Progenitor cell of endocrine pancreas (in vitro differentiated cells): ENCODE measurements at regions not wholly inside any gene's neighbourhood (a gene's known extent, or its start where the extent isn't known, plus 50 kb on each side); places are given as distances from the start of the nearest gene placed in this dataset.

ENCODE experiments used
- DNase-seq: peaks from one replicate; pipeline ENCODE4 v3.0.0; 2021; ENCODE audit warnings: low spot score; ENCODE audit not compliant: unreplicated experiment
- H3K27ac Mint-ChIP-seq: 2 replicates; pipeline ENCODE4 v1.8.0; 2021; ENCODE audit warnings: mild to moderate bottlenecking, moderate library complexity, mixed read lengths
- H3K27me3 Mint-ChIP-seq: 2 replicates; pipeline ENCODE4 v1.8.0; 2021; ENCODE audit warnings: mixed read lengths
- H3K36me3 Mint-ChIP-seq: 2 replicates; pipeline ENCODE4 v1.8.0; 2022; ENCODE audit warnings: mixed read lengths; ENCODE audit not compliant: insufficient read depth
- H3K4me1 Mint-ChIP-seq: 2 replicates; pipeline ENCODE4 v1.8.0; 2021; ENCODE audit warnings: low read depth, mixed read lengths
- H3K4me3 Mint-ChIP-seq: 2 replicates; pipeline ENCODE4 v1.8.0; 2021; ENCODE audit warnings: low read depth, mild to moderate bottlenecking, moderate library complexity, mixed read lengths
- H3K9me3 Mint-ChIP-seq: 2 replicates; pipeline ENCODE4 v1.8.0; 2021; ENCODE audit warnings: low read depth, mixed read lengths
- TF ChIP-seq, protein P1 (sequence below): fragments of 200-600 bp; sonication (generic); IDR thresholded peaks from one replicate; pipeline ENCODE4 v1.5.0; 2021; ENCODE audit warnings: antibody characterized with exemption, mild to moderate bottlenecking; ENCODE audit not compliant: unreplicated experiment

DNA sequence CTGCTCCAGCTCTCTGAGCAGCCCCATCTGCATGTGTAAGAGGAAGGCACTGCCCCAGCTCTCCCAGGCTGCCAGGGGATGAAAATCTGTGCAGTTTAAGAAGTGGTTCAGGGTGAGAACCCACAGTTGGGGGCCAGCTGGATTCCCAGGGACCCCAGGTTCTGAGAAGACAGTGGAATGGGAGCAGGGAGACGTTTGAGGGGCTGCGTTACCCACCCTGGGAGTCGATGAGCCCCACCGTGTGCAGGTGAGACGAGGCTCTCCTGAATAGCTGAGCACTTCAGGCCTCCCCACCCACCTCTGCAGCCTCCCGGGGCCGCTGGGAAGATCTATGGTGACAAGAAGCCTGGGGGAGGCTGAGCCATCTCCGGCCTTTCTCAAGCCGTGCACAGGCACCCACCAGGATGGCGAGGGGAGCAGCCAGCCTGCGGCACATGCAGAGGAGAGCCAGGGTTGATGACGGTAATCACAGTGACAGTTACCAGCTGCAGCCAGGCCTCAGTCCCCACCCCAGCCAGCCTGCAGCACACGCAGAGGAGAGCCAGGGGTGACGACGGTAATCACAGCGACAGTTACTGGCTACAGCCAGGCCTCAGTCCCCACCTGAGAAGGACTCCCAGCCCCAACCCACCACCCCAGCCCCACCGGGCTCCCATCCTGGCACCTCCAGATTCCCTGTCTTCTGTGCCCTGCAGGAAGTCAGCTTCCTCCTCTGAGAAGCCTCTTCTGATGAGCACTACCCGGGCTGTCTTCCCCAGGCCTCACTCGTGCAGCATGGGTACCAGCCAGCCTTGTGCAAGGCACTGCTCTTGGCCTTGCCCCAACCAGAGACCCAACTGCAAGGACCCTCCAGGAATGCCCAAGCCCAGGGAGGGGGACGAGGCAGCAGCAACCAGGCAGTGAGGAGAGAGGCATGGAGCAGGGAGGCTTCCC is 150.8 kb upstream of the PPP1R26 start:
- TF ChIP-seq, protein P1, sequence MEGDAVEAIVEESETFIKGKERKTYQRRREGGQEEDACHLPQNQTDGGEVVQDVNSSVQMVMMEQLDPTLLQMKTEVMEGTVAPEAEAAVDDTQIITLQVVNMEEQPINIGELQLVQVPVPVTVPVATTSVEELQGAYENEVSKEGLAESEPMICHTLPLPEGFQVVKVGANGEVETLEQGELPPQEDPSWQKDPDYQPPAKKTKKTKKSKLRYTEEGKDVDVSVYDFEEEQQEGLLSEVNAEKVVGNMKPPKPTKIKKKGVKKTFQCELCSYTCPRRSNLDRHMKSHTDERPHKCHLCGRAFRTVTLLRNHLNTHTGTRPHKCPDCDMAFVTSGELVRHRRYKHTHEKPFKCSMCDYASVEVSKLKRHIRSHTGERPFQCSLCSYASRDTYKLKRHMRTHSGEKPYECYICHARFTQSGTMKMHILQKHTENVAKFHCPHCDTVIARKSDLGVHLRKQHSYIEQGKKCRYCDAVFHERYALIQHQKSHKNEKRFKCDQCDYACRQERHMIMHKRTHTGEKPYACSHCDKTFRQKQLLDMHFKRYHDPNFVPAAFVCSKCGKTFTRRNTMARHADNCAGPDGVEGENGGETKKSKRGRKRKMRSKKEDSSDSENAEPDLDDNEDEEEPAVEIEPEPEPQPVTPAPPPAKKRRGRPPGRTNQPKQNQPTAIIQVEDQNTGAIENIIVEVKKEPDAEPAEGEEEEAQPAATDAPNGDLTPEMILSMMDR, result no peak
- no peaks in the 10 kb centered on the region for H3K4me1 Mint-ChIP-seq
- peaks cover 26% of the 10 kb centered on the region for H3K27me3 Mint-ChIP-seq
- peaks cover 3% of the 10 kb centered on the region for H3K9me3 Mint-ChIP-seq
- no peak overlapping the region for H3K4me3 Mint-ChIP-seq
- no peak for DNase-seq
- no peak overlapping the region for H3K27ac Mint-ChIP-seq
- H3K36me3 Mint-ChIP-seq, result no peaks in the 10 kb centered on the region

DNA sequence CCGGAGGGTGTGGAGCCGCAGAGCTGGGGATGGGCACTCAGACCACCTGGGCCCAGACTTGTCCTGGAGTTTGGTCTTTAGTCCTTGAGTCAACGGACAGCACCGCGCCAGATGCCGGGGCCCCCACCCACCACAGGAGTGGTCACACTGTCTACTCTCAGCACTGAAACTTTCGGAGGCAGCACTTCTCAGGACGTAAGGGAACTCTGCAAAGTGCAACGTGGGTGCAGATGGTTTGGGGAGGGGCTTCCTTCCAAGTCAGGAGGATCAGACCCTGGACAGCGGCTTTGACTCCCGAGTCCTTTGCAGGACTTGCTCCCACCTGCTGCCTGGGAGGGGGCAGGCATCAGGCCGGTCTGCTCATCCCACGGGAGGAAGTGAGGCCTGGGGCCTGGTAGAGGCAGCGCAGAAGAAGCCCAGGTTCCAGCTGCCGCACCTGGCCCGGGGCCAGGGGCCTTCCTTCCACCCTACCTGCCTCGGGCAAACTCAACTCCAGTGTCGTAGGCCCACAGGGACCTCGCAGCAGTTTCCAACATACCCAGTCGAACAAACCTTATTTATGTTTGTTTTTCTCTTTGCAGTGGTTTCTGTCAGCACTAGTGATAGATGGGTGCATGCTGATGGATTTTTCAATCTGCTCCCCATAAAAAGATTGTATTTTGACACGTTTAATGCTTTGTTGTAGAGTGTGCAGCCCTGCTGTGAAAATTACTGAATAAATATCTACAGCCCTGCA is 149.8 kb upstream of the PPP1R26 start:
- H3K4me3 Mint-ChIP-seq, result no peak overlapping the region
- DNase-seq, result no peak
- H3K27ac Mint-ChIP-seq, result no peak overlapping the region
- peaks cover 3% of the 10 kb centered on the region for H3K9me3 Mint-ChIP-seq
- TF ChIP-seq, protein P1, result no peak
- no peaks in the 10 kb centered on the region for H3K4me1 Mint-ChIP-seq
- H3K27me3 Mint-ChIP-seq, result peaks cover 22% of the 10 kb centered on the region
- no peaks in the 10 kb centered on the region for H3K36me3 Mint-ChIP-seq

DNA sequence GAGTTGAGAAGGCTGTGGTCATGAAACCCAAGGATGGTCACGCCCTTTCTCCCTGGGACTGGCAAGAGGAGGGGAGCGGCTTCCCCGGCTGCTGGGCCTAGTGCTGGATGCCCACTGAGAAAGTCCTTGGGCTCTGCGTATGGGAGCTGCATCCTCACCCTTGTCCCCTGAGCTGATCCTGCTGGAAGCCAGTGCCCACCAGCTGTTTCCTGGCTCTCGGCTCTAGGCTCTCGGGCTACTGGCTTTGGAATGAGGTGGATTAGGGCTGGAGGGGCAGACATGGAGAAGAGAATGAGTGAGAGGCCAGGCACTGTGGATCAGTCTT is 149.3 kb upstream of the PPP1R26 start:
- DNase-seq, result no peak
- Mint-ChIP-seq H3K27ac (no peak overlapping the region), H3K4me3 (no peak overlapping the region), H3K36me3 (no peaks in the 10 kb centered on the region), H3K4me1 (no peaks in the 10 kb centered on the region), H3K27me3 (peaks cover 22% of the 10 kb centered on the region), H3K9me3 (peaks cover 3% of the 10 kb centered on the region)
- TF ChIP-seq, protein P1, result no peak

DNA sequence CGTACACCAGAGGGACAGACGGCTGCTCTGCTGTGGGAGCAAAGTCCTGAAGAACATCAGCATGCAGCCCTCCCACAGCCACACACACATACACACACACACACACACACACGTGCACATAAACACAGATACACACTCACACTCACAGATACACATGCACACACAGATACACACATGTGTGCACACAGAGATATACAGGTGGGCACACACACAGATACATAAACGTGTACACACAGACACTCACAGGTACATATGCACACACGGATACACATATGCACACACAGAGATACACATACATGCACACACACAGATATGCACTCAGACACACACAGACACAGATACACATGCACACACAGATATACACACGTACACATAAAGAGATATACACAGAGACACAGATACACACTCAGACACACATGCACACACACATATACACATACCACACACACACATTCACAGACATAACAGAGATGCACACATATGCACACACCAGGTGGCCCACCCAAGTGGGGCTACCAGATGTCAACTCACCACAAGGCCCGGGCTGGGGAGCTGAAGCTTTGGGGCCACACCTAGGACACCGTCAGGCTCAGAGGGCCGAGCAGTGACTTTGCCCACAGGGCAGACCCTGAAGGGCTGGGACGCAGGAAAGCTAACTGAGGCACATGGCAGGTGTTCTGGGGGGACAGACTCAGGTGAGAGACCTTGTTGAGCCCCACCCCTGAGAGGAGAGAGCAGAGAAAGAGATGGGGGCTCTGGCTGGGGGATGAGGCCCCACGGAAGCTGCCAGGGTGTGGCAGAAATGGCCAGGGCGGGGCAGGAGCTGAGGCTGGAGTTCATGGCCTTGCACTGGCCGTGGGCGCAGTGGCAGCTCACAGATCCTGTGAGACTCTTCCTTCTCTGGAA is 148.6 kb upstream of the PPP1R26 start:
- Mint-ChIP-seq H3K9me3 (peaks cover 3% of the 10 kb centered on the region), H3K27ac (no peak overlapping the region), H3K36me3 (no peaks in the 10 kb centered on the region), H3K4me3 (no peak overlapping the region), H3K4me1 (no peaks in the 10 kb centered on the region), H3K27me3 (peaks cover 20% of the 10 kb centered on the region)
- TF ChIP-seq, protein P1, result no peak
- no peak for DNase-seq

DNA sequence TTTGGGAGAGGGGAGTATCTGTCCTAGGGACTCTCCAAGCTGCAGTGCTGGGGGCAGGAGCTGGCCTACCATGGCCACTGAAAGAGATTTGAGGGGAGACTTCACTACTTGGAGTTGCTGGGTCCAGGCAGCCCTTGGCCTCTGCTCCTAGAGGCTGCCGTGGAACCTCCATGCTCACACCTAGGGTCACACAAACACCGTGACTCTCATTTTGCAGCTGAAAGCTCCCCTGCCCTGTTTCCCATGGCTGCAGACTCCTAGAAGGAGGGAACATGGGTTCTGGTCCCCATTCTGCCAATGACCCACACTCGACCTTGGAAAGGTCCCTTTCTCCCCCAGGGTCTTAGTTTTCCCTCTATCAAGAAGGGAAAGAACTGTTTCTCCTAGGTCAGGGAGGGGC is 147.1 kb upstream of the PPP1R26 start:
- Mint-ChIP-seq H3K36me3 (no peaks in the 10 kb centered on the region), H3K9me3 (peaks cover 3% of the 10 kb centered on the region), H3K27me3 (peaks cover 31% of the 10 kb centered on the region), H3K4me3 (no peak overlapping the region), H3K4me1 (no peaks in the 10 kb centered on the region), H3K27ac (no peak overlapping the region)
- no peak for DNase-seq
- TF ChIP-seq, protein P1, result no peak
